DMS53 (cell line): ENCODE measurements at regions not wholly inside any gene's neighbourhood (a gene's known extent, or its start where the extent isn't known, plus 50 kb on each side); places are given as distances from the start of the nearest gene placed in this dataset.

Experiments
- DNase-seq: peaks from one replicate; lab custom pipeline; 2025; lab: John Stamatoyannopoulos, UW

DNA sequence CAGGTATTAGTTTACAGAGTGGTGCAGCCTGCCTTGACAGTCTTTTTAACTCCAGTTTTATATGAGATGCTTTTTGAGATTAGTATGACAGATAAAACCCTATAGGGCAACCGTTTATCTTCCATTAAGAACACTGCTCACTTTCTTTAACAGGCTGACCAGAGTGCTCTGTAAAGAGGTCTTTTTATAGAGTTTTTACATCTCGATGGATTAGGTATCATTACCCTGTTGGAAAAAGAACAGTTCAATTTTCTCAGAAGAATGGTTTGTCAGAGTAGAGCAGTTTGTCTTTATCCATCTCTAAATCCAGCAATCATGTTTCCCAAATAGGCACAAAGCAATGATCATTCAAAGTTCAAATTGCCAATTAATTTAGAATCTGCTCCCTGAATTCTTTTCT, 395.2 kb upstream of the ARGLU1 start:
- DNase-seq = no peak

DNA sequence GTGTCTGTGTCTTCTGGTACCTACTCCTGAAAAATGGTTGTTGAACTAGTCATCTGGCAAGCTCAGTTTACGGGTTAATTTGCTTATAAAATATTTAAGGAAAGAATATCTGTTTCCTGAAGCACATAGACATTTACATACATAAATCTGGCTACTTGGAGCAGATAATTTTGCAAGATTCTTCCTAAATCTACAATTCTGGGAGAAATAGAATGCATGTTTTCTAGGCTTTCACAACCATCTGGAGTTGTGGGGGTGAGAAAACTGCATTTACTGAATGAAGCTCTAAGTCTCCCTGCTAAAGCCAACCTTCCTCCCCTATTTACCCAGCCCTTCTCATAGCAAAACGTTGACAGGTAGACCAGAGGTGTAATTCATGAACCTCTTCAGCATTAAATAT, 393.7 kb upstream of the ARGLU1 start:
- DNase-seq = no peak

DNA sequence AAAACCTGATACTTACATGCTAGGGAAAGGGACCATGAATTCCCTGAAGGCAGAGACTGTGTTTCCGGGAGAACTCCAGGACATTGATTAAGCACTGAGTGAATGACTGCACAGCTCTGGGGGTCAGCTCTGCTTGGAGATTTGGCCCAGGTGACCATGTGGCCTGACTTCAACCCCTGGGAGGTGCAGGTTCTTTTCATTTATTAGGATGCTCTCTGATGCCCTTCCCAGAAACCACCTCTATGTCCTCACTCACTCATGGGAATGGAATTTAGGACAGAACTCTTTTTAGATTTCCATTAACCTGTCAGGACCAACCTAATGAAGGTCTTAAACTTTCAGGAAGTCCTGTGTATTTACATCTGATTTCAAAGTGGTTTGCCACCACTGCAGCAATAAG, 393.3 kb upstream of the ARGLU1 start:
- DNase-seq = no peak

DNA sequence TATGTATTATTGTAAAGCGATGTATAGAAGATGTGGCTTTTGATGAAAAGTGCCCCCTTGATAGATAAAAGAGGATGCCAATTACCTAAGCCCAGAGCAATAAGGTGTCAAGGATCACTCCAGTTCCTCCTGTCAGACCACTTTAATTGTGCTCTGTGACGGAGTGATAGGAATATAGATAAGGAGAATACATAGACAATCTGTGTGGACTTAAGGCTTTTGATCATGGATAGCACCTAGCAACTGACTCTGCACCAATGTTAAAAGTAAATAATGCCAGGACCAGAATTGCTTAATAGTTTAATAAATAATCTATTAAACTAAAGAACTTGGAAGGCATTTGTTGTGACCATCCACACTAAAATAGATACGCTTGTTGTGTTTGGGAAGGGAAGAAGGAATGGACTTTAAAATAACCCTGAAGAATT, 390.7 kb upstream of the ARGLU1 start:
- no peak for DNase-seq

DNA sequence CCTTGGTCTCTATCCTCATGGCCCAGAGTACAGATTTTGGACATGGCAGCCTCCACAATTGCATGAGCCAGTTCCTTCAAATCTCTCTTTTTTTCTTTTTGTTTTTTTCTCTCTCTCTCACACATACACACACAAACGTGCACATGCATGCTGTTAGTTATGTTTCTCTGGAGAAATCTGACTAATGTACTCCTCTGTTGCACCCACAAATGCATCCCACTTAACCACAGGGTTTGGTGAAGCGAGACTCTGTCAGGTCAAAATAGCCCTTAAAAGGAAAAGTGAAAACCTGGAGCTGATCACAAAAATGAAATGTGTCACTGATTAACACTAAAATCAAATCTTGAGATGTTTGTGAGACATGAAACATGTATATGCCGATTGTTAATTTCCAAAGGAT, 374.6 kb upstream of the ARGLU1 start:
- no peak for DNase-seq

DNA sequence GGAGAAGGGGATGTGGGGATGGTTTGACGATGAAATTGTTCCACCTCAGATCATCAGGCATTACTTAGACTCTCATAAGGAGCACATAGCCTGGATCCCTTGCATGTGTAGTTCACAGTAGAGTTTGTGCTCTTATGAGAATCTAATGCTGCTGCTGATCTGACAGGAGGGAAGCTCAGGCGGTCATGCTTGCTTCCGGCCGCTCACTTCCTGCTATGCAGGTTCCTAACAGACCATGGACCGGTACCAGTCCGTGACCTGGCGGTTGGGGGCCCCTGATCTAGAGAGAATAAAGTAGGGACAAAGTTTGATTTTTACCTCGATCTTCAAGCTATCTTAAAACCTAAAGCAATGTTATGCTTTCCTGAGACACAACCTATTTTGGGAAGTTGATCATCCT, 373.8 kb upstream of the ARGLU1 start:
- DNase-seq = no peak

DNA sequence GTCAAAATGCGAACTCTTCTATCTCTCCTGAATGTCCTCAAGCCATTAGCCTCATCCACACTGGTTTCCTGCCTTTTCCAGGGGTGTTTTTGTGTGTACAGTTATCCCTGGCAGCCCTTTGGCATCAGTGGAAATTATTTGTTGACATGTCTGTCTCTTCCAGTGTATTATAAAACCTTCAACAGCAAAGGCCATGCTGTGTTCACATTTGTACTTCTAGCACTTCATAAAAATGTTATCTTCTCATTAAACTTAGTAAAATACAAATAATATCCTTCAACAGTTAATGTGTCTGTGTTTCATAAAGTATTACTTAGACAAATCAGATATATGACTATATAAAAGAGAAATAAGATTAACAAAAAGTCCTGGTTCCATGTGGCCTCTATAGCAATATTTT, 359.5 kb upstream of the ARGLU1 start:
- no peak for DNase-seq

DNA sequence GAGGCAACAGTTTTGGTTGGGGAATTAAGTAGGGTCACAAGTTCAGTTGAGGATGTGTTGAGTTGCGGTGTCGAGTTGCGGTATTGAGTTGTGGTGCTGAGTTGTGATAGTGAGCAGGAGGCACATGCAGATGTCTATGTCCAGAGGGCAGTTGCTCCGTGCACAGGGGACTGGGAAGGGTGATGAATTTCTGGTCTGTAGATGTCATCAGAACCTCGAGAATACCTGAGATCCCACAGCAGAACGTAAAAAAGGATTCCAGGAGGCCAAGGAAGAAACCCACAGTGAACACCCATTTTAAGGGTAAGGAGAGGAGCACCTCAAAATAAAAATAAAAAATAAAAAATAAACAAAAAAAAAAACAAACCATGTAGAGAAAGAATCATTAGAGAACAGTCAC, 354.4 kb upstream of the ARGLU1 start:
- DNase-seq = no peak

DNA sequence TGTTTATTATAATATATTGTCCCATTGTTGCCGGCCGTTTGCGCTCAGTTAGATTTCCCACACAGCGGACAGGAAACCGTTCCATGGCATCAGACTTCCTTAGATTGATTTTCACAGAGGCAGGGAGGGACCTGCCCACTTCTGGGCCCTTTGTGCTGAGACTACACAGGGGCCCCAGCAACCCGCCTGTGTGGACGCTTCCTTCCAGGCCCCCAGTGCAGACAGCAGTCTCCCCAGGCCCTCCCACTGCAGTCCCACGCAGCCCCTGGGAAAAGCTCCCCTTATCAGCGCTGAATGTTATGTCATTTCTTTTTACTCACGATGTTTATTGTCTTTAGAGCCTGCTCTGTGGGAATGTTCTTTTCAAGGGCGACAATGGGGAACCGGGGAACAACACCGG, 351.7 kb upstream of the ARGLU1 start:
- DNase-seq = no peak

DNA sequence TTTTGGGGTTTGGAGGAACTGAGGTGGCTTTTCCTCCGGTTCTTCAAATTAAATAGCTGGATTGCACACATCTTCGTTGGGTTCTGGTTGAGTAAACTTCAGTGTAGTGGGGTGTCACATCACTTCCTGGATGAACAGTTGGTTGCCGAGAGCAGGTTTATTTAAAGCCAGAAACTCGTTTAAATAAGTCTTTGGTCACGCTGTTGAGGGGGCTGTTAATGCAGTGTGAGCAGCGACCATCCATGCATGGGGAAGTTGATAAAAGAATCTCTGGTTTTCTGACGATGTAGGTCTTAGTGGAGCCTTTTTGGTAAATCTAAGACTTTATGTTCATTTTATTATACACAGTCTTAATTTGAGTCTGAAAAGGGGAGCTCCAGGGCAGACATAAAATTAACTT, 351.2 kb upstream of the ARGLU1 start:
- no peak for DNase-seq

DNA sequence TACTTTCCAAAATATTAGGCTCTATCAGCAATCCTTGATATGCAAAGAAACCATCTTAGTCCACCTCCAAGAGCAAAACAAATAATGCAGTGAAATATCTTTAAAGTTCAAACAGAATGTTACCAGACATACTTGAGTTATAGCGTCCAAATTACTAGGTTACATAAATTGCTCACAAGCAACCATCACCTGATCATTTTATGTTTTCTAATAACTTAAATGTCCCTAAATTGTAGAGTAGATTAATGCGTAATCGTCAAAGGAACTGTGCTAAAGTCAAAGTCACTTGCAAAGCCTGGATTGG, 350.6 kb upstream of the ARGLU1 start:
- no peak for DNase-seq

DNA sequence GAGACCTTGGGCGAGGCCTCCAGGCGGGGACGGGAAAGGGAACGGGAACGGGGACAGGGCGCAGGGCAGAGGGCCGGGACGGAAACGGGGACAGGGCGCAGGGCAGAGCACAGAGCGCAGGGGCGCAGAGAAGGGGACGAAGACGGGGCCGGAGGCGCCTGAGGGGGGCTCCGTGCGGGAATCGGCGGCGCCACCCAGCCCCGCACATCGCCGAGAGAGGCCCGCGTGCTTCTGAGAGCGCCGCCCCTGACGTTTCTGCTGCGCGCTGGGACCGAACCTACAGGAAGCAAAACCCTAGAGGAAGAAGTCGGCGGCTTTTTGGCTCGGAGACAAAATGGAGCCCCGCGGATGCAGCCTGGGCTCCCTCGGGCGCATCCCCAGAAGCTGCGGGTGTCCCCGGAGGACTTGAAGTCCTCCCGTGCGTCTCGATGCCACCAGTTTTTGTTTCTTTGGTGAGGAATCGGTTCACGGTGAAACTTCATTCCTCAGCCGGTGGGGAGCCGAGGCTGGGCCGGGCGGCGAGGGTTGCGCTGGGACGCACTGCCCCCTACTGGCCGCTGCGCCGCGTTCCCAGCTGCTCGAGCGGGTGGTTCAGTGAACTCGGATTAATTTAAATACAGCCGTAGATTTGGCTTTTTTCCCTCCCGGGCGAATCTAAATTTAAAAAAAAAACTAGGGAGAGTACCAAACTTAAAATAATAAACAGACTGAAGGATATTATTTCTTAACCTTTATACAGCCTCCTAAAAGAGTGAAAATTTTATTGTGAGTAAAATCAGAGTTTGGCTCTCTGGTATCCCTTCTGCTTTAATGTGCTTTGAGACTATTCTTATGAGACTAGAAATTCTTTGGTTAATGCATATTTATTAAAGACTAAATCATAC, 350.0 kb upstream of the ARGLU1 start:
- peak; percentile 66 for DNase-seq

DNA sequence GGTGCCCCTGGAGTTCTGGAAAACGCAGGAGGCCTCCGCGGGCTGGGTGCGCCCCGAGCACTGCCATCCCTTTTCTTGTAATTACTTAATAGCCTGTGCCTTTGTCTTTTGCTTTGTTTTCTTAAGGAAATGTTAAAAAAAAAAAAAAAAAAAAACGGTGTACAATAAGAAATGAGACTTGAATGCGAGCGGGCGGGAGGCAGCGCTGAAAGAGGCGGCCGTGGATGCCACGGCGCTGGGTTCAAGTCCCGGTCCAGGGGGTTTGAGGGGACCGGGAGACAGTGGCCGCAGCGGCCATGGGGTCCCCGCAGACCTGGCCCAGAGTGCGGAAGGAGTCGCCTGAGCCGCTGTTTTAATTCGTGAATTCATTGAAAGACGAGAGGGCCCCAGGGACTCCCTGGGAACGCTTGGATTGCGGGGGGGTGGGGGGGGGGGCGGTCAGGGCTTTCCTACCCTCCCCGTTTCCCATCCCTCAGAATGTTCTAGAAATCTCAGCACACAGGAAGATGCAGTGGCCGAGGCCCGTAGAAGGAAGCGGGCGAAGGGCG, 349.2 kb upstream of the ARGLU1 start:
- no peak for DNase-seq

DNA sequence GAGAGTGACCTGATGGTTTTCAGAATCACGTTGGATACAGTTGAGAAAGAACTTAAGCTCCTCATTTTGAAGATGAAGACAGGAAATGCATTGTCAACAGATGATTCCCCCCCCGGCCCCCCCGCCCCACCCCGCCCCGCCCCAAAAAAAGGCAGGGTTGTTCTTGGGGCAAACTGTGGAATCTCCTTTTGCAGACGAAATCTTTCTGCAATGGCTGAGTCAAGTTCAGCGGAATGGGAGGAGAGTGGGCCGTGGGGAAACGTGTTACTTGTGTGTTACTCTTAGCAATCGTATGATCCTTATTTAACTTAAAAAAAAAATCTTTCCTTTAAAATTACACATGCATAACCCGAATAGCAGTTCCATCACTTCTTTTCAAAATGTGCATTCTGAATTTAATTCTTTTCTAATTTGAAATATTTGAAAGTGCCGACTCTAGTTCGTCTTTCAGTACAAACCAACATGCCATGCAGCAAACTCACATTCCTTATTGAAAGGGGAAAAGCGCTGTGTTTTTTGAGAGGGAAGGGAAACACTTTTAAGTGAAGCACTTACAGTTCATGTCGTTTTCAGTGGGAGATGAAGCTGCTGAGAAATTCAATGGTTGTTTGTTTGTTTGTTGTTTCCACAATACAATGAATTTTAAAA, 348.5 kb upstream of the ARGLU1 start:
- no peak for DNase-seq

DNA sequence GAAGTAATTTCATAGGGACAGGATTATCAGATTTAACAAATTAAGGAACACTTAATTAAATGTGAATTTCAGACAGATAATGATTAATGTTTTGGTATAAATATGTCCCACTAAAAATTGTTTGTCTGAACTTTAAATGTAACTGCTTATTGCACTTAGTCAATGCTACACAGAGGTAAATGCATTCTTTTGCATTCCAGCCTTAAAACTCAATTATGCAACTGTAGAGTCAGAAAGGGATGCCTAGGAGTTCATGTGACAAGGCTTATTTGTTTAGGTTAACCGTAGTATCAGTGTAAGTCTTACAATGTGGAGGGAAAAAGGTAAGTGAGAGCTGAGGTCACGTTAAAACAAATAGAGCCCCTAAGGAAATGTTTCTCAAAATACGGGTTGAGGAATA, 347.2 kb upstream of the ARGLU1 start:
- DNase-seq = no peak

DNA sequence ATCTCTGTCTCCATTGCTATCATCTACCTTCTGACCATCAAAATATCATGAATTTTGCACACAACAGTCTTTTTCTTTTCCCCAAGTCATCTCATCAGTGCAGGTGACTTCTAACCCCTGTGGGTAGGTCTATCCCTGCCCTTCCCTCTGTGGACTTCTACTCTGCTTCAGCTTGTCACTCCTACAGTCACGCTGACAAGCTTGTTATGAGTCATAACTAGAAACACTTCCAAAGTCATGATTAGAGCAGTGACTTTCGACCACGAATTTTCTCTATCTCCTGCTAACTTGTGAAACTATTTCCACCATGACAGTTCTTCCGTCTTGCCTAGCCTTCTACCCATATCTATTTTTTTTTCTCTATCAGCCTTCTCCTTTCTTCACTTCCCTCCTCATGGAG, 343.7 kb upstream of the ARGLU1 start:
- peak; percentile 2 for DNase-seq

DNA sequence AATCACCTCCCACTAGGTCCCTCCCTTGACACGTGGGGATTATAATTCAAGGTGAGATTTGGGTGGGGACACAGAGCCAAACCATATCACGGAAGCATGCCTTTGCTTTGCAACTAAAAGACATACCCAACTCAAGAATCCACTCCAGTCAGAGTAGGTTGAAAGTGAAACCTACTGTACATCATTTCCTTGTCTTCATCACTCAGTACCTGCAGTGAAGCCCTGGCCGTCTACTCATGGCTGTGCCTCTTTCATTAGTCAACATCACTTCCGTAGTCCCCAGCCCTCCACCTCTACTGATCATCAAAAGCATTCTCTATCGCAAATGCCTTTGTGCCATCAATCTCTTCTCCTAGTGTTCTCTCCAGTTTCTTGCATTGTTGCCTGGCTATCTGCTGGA, 343.1 kb upstream of the ARGLU1 start:
- DNase-seq = no peak

DNA sequence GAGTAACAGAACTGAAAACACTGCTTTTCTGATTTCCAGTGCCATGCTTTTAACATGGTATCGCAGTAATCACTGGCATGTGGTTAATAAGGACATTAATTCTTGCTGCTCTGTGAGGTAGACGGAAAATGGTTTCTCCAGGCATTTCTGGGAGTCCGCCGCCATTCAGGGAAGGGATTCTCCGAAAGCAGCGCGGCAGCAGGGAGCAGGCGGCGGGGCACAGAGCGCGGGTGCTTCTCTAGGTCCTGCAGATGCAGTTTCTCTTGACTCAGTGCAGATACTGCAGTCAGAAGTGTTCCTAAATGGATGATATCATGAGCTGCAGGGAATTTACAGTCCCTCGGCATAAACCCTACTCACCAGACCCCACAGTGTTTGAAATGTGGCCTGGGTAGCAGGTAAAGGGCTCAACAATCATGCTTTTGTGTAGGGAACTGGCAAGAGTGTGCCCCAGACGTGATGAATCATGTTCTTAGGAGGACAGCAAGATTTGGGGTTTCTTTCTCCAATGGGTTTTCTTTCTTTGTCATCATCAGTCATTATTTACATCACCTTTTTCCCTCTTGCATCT, 338.6 kb upstream of the ARGLU1 start:
- DNase-seq = no peak

DNA sequence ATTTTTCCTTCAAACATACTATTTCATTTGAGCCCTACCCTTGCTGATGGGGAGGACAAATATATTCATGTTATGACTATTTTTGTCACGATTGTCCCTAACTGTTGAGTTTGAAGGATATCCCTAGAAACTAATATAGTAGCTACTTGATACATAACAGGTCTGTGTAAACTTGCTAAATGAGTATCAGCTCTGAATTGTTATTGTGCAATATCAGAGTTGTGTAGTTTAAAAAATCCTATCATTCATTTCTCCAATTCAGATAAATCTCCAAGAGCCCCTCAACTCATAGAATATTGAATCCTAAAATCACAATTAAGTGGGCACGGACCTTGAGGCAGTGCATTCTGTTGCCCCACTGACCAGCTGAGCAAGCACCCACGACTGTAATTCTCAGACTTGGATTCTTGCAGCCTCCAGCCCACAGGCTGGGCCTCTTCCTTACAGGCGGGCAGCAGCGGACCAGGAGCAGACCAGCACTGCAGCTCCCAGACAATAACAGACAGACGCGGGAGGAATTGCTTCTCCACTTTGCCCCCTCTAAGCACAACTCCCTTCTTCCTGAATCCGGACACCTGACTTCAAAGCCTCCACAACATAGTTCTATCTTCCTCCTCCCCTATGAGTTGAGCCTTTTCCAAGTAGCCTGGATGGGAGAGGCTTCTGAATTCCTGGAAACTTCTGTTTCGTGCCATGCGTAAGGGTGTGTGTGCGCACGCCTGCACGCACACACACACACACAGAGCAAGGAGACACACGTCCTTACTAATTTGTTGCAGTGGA, 337.6 kb upstream of the ARGLU1 start:
- DNase-seq = no peak

DNA sequence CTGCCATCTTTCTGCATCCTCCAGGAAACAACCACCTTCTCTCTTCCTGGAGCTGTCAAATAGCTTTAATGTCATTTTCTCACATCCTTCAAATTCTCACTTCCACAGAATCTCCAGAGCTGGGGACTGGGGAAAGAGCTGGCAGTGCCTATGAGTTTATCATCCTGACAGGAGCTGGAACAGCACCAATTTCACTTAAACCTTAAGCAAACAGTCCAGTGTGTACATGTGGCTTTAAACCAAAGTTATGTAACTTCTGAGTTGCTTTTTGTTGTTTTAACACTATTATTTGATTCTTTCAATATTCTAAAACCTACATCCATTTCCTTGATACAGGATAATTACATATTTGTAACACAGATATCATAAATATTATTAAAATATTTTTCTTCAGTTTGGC, 331.5 kb upstream of the ARGLU1 start:
- DNase-seq = peak; percentile 65

DNA sequence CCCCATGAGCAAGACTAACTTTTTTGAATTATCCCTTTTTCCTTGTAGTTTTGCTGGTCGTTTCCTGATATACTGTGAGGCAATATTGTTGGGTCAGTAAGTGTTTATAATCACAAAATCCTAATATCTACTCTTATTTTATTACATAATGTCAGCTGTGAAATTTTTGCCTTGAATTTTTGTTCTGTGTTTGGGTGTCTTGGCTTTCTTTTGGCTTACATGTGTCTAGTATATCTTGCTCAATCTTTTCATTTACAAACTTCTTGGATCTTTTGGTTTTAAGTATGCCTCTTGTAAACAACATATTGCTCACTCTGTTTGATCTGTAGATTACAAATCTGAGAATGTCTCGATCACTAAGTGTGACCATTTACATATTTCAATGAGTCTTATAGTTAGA, 330.3 kb upstream of the ARGLU1 start:
- DNase-seq = no peak

DNA sequence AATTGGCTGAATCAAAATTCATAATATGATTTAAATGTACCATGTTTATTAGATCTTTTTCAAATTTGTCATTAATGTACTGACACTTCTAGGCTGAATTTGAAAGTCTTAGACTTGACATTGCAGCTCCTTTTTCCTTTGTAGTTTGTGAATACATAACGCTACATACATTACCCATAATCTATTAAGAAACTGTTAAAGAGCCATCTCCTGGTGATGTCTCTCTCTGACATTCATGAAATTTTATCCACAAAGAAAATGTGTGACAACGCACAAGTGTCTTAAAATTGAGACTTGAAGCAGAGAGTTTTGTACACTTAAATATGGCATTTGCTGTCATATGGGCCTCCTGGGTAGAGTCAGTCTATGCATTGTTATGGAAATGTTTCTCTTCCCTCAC, 320.2 kb upstream of the ARGLU1 start:
- DNase-seq = no peak

DNA sequence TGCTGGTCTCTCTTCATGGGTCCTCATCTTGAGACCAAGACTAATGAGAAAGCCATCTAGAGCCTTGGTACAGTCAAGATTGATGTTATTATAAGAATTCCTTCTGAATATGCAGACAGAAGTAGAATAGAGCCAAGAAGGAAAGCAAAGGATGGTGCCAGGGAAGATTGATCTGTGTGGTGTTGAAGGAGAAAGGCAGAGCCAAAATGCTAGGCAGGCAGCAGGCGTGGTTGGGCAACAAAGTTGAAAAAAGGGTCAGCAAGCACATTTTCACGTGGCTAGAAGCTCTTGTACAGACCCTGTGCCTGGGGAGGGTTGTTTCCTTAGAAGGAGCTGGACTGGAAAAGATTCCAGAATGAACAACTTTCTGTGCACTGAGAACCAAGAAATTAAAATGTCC, 319.7 kb upstream of the ARGLU1 start:
- DNase-seq = no peak
